ENCODE measurements at regions not wholly inside any gene's neighbourhood (a gene's known extent, or its start where the extent isn't known, plus 50 kb on each side); places are given as distances from the start of the nearest gene placed in this dataset.

DNA sequence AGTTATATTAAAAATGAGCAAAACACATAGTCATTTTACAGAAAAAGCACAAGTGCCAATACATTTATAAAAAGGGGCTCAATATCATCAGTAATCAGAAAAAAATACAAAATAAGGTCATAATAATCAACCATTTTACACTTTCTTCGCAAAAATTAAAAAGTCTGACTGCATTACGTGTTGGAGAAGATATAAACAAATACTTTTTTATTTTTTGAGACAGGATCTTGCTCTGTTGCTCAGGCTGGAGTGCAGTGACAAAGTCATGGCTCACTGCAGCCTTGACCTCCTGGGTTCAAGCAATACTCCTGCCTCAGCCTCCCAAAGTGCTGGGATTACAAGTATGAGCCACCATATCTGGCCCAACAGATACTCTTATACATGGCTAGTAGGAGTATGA is 181.5 kb upstream of the DIO3 start:
- Histone ChIP-seq H3K4me2 (ENCODE audit: low read length) (no peak overlapping the region), H3K4me1 (ENCODE audit: control insufficient read depth in 1 of 2, insufficient read depth in 2 of 2, low read length in 2 of 2) (no peaks in the 10 kb centered on the region), H3K27ac (ENCODE audit: low read depth, low read length) (no peak overlapping the region), H2AFZ (ENCODE audit: low read depth, low read length, poor library complexity, severe bottlenecking) (no peak overlapping the region), H3K9me3 (ENCODE audit: control insufficient read depth in 1 of 2, insufficient read depth in 1 of 2, low read depth in 1 of 2, low read length in 2 of 2) (no peaks in the 10 kb centered on the region; a peak in 1 of 4 replicates), H3K27me3 (ENCODE audit: insufficient read depth, low read length) (peaks cover 8% of the 10 kb centered on the region; the same call in 1 of the 2 replicates), H3K36me3 (ENCODE audit: control insufficient read depth in 1 of 2, insufficient read depth in 2 of 2, low read length in 2 of 2) (no peaks in the 10 kb centered on the region), H3K4me3 (replicated peaks in 1 of 2; ENCODE audit: low read depth in 1 of 2, low read length in 2 of 2) (no peak overlapping the region), H3K9ac (ENCODE audit: low read length) (no peak overlapping the region), H3K79me2 (ENCODE audit: insufficient read depth, low read length) (no peaks in the 10 kb centered on the region), H4K20me1 (ENCODE audit: insufficient read depth) (no peaks in the 10 kb centered on the region), H3K9me2 (ENCODE audit: insufficient read depth) (no peaks in the 10 kb centered on the region)
- no peak for ATAC-seq
- no peak for DNase-seq (ENCODE audit: low read depth, low spot score)
- no TSS peak for BruUV-seq (replicated peaks)
- CTCF ChIA-PET = no interaction called here
- RAD21 ChIA-PET (ENCODE audit: low non-redundant PET in 1 of 2, low total read pairs in 2 of 2, uncharacterized antibody in 2 of 2, unreplicated experiment in 2 of 2) = no interaction called here
- intact Hi-C loops (cut with micrococcal nuclease) = no loop called here
- POLR2A ChIA-PET = no interaction called here
- TF ChIP-seq ATF3 (IDR thresholded peaks at IDR 0.05) (no peak), SRF (IDR thresholded peaks at IDR 0.05; ENCODE audit: low read depth) (no peak), ZBTB33 (IDR thresholded peaks at IDR 0.05; ENCODE audit: extremely low read depth, insufficient replicate concordance, low read length) (no peak), MAX (IDR thresholded peaks at IDR 0.05) (no peak), ELF1 (IDR thresholded peaks at IDR 0.05; ENCODE audit: borderline replicate concordance, low read depth) (no peak), SP1 (IDR thresholded peaks at IDR 0.05; ENCODE audit: low read depth) (no peak), JUND (IDR thresholded peaks at IDR 0.05) (no peak), FOSL1 (IDR thresholded peaks at IDR 0.05; ENCODE audit: low read depth) (no peak), ZNF274 (IDR thresholded peaks at IDR 0.05; ENCODE audit: low read depth, low read length) (no peak), ZFX (IDR thresholded peaks at IDR 0.05) (no peak), EZH2 (IDR thresholded peaks at IDR 0.05) (no peak), EGR1 (IDR thresholded peaks at IDR 0.05; ENCODE audit: low read depth) (no peak)
- TF ChIP-seq, protein P1, sequence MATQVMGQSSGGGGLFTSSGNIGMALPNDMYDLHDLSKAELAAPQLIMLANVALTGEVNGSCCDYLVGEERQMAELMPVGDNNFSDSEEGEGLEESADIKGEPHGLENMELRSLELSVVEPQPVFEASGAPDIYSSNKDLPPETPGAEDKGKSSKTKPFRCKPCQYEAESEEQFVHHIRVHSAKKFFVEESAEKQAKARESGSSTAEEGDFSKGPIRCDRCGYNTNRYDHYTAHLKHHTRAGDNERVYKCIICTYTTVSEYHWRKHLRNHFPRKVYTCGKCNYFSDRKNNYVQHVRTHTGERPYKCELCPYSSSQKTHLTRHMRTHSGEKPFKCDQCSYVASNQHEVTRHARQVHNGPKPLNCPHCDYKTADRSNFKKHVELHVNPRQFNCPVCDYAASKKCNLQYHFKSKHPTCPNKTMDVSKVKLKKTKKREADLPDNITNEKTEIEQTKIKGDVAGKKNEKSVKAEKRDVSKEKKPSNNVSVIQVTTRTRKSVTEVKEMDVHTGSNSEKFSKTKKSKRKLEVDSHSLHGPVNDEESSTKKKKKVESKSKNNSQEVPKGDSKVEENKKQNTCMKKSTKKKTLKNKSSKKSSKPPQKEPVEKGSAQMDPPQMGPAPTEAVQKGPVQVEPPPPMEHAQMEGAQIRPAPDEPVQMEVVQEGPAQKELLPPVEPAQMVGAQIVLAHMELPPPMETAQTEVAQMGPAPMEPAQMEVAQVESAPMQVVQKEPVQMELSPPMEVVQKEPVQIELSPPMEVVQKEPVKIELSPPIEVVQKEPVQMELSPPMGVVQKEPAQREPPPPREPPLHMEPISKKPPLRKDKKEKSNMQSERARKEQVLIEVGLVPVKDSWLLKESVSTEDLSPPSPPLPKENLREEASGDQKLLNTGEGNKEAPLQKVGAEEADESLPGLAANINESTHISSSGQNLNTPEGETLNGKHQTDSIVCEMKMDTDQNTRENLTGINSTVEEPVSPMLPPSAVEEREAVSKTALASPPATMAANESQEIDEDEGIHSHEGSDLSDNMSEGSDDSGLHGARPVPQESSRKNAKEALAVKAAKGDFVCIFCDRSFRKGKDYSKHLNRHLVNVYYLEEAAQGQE (IDR thresholded peaks at IDR 0.05; ENCODE audit: low read depth) = no peak
